WTC11 (cell line): ENCODE measurements at regions not wholly inside any gene's neighbourhood (a gene's known extent, or its start where the extent isn't known, plus 50 kb on each side); places are given as distances from the start of the nearest gene placed in this dataset.

Experiments used
- ATAC-seq: fragments of 200-7000 bp; cut with Tn5 transposase; 2 replicates; pipeline ENCODE4 v1.10.0; 2021; ENCODE audit warnings: mild to moderate bottlenecking, moderate library complexity
- CTCF ChIA-PET: fragments of 300-600 bp; sonication (Branson Sonifier 250); formaldehyde crosslinking; loops from one replicate; lab custom pipeline; 2021; ENCODE audit warnings: antibody characterized with exemption; lab: Charles Lee
- POLR2A ChIA-PET: fragments of 350-600 bp; sonication (Branson Sonifier 250); formaldehyde crosslinking; loops from one replicate; lab custom pipeline; 2021; ENCODE audit warnings: antibody characterized with exemption; lab: Charles Lee
- DNase-seq: peaks from one replicate; pipeline ENCODE4 v3.0.0; 2021; ENCODE audit warnings: low spot score
- H3K27ac Mint-ChIP-seq: 2 replicates; pipeline ENCODE4 v1.8.0; 2021; ENCODE audit warnings: mixed read lengths
- H3K27me3 Mint-ChIP-seq: 2 replicates; pipeline ENCODE4 v1.8.0; 2021; ENCODE audit warnings: low read depth, mild to moderate bottlenecking, moderate library complexity, mixed read lengths
- H3K36me3 Mint-ChIP-seq: 2 replicates; pipeline ENCODE4 v1.8.0; 2021; ENCODE audit warnings: mixed read lengths
- H3K4me1 Mint-ChIP-seq: 2 replicates; pipeline ENCODE4 v1.8.0; 2022; ENCODE audit warnings: mixed read lengths
- H3K4me3 Mint-ChIP-seq: 2 replicates; pipeline ENCODE4 v1.8.0; 2021; ENCODE audit warnings: mild to moderate bottlenecking, moderate library complexity, mixed read lengths
- H3K9me3 Mint-ChIP-seq: 2 replicates; pipeline ENCODE4 v1.8.0; 2021; ENCODE audit warnings: mixed read lengths
- ATF1 ChIP-seq: sonication (generic); formaldehyde crosslinking; IDR thresholded peaks from 2 replicates; pipeline ENCODE4 v1.8.1; 2023; ENCODE audit warnings: mild to moderate bottlenecking, moderate library complexity, missing genetic modification reagents
- E2F1 ChIP-seq: sonication (generic); formaldehyde crosslinking; IDR thresholded peaks from 2 replicates; pipeline ENCODE4 v1.8.0; 2022; ENCODE audit warnings: mild to moderate bottlenecking, missing genetic modification reagents
- GRHL2 ChIP-seq: fragments of 250-450 bp; sonication (Bioruptor Pico); IDR thresholded peaks from 2 replicates; pipeline ENCODE4 v1.8.0; 2022; ENCODE audit warnings: mild to moderate bottlenecking, moderate library complexity; ENCODE audit not compliant: insufficient replicate concordance, severe bottlenecking
- HMGXB4 ChIP-seq: sonication (generic); formaldehyde crosslinking; IDR thresholded peaks from 2 replicates; pipeline ENCODE4 v1.8.1; 2023; ENCODE audit warnings: mild to moderate bottlenecking, moderate library complexity, missing genetic modification reagents
- KAT7 ChIP-seq: sonication (generic); formaldehyde crosslinking; IDR thresholded peaks from 2 replicates; pipeline ENCODE4 v1.8.1; 2023; ENCODE audit warnings: missing genetic modification reagents, mild to moderate bottlenecking, borderline replicate concordance
- MAX ChIP-seq: sonication (generic); formaldehyde crosslinking; IDR thresholded peaks from 2 replicates; pipeline ENCODE4 v1.8.0; 2022; ENCODE audit warnings: mild to moderate bottlenecking, missing genetic modification reagents
- MYBL2 ChIP-seq: sonication (generic); formaldehyde crosslinking; IDR thresholded peaks from 2 replicates; pipeline ENCODE4 v1.8.1; 2023; ENCODE audit warnings: mild to moderate bottlenecking, moderate library complexity, missing genetic modification reagents
- NFYB ChIP-seq: sonication (generic); formaldehyde crosslinking; conservative IDR thresholded peaks from 2 replicates; pipeline ENCODE4 v1.8.0; 2022; ENCODE audit warnings: low read depth, missing genetic modification reagents
- NR2C2 ChIP-seq: sonication (generic); formaldehyde crosslinking; IDR thresholded peaks from 2 replicates; pipeline ENCODE4 v1.8.0; 2022; ENCODE audit warnings: mild to moderate bottlenecking, missing genetic modification reagents
- TP53 ChIP-seq: sonication (generic); formaldehyde crosslinking; IDR thresholded peaks from 2 replicates; pipeline ENCODE4 v1.8.1; 2023; ENCODE audit warnings: mild to moderate bottlenecking, missing genetic modification reagents
- ZNF219 ChIP-seq: sonication (generic); formaldehyde crosslinking; IDR thresholded peaks from 2 replicates; pipeline ENCODE4 v1.8.0; 2023; ENCODE audit warnings: missing genetic modification reagents, mild to moderate bottlenecking, borderline replicate concordance
- ZNF232 ChIP-seq: sonication (generic); formaldehyde crosslinking; IDR thresholded peaks from 2 replicates; pipeline ENCODE4 v1.8.0; 2022; ENCODE audit warnings: mild to moderate bottlenecking, missing genetic modification reagents
- ZNF416 ChIP-seq: fragments of 250-450 bp; sonication (Bioruptor Pico); IDR thresholded peaks from 2 replicates; pipeline ENCODE4 v1.9.0; 2021; ENCODE audit warnings: mild to moderate bottlenecking, inconsistent platforms
- ZNF423 ChIP-seq: fragments of 250-450 bp; sonication (Bioruptor Pico); IDR thresholded peaks from 2 replicates; pipeline ENCODE4 v2.1.2; 2022; ENCODE audit warnings: mild to moderate bottlenecking, moderate library complexity
- ZNF425 ChIP-seq: fragments of 250-450 bp; sonication (Bioruptor Pico); conservative IDR thresholded peaks from 2 replicates; pipeline ENCODE4 v1.9.0; 2021; ENCODE audit warnings: mild to moderate bottlenecking
- TF ChIP-seq, protein P1 (sequence below): sonication (generic); formaldehyde crosslinking; IDR thresholded peaks from 2 replicates; pipeline ENCODE4 v1.8.1; 2022; ENCODE audit warnings: mild to moderate bottlenecking, moderate library complexity, missing genetic modification reagents
- TF ChIP-seq, protein P2 (sequence below): sonication (generic); formaldehyde crosslinking; IDR thresholded peaks from 2 replicates; pipeline ENCODE4 v1.8.1; 2022; ENCODE audit warnings: low read depth, mild to moderate bottlenecking, moderate library complexity, missing genetic modification reagents, borderline replicate concordance

- TF ChIP-seq ZNF425: no peak
These were observed 579.4 kb downstream of the SI start (continued) for GRCh38 chr3:164498917-164499316.

- ChIA-PET CTCF (no interaction called here), POLR2A (no interaction called here)
- no peaks in the 10 kb centered on the region for H3K36me3 Mint-ChIP-seq
- no peak for TF ChIP-seq ZNF219 (CRISPR knock-in tag)
- TF ChIP-seq, protein P1, sequence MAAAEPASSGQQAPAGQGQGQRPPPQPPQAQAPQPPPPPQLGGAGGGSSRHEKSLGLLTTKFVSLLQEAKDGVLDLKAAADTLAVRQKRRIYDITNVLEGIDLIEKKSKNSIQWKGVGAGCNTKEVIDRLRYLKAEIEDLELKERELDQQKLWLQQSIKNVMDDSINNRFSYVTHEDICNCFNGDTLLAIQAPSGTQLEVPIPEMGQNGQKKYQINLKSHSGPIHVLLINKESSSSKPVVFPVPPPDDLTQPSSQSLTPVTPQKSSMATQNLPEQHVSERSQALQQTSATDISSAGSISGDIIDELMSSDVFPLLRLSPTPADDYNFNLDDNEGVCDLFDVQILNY: no peak
- no peak for TF ChIP-seq HMGXB4 (CRISPR knock-in tag)
- no peak for TF ChIP-seq MAX (CRISPR knock-in tag)
- no peak for TF ChIP-seq ZNF423 (CRISPR knock-in tag)
- TF ChIP-seq ZNF232 (CRISPR knock-in tag): no peak
- no peak for TF ChIP-seq MYBL2 (CRISPR knock-in tag)
- TF ChIP-seq KAT7 (CRISPR knock-in tag): no peak
- TF ChIP-seq, protein P2, sequence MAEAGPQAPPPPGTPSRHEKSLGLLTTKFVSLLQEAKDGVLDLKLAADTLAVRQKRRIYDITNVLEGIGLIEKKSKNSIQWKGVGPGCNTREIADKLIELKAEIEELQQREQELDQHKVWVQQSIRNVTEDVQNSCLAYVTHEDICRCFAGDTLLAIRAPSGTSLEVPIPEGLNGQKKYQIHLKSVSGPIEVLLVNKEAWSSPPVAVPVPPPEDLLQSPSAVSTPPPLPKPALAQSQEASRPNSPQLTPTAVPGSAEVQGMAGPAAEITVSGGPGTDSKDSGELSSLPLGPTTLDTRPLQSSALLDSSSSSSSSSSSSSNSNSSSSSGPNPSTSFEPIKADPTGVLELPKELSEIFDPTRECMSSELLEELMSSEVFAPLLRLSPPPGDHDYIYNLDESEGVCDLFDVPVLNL (CRISPR knock-in tag): no peak
- no peak for TF ChIP-seq ATF1 (CRISPR knock-in tag)
- no peak for DNase-seq
- H3K27ac Mint-ChIP-seq: no peak overlapping the region
- no peaks in the 10 kb centered on the region for H3K9me3 Mint-ChIP-seq
- no peak for ATAC-seq
- no peaks in the 10 kb centered on the region for H3K27me3 Mint-ChIP-seq
- H3K4me3 Mint-ChIP-seq: no peak overlapping the region
- H3K4me1 Mint-ChIP-seq: no peaks in the 10 kb centered on the region
These were observed 589.4 kb downstream of the SI start for GRCh38 chr3:164488893-164489292.

DNA sequence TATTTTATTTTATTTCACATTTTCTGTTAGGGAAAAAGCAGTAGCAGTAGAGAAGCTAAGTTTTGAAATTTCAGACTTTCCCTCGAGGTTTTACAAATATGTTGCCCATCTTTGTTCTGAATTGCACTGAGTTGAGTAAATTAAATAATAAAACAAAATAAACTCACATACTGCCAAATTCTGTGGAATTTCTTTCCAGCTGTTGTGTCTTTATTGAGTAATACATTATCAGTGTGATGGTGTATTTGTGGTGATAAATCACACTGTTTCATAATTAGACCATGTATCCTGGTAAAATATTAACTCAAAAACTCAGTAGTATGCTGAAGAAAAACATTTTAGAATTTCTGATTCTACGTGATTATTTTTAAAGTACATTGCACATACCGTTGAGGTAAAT lies 592.1 kb downstream of the SI start:
- Mint-ChIP-seq H3K27ac (no peak overlapping the region), H3K36me3 (no peaks in the 10 kb centered on the region), H3K9me3 (no peaks in the 10 kb centered on the region; the same call in 1 of the 2 replicates)
- ATAC-seq (no peak), DNase-seq (no peak)
- POLR2A ChIA-PET: no interaction called here
- TF ChIP-seq NFYB (CRISPR knock-in tag): no peak
- TF ChIP-seq, protein P1: no peak
- no peak for TF ChIP-seq E2F1
- no peak for TF ChIP-seq NR2C2 (CRISPR knock-in tag)
- no peak for TF ChIP-seq ZNF416 (CRISPR knock-in tag)
- no peak for TF ChIP-seq GRHL2 (CRISPR knock-in tag)
- no peak for TF ChIP-seq TP53
- TF ChIP-seq, all 79 proteins: peak for 0
- CTCF ChIA-PET: no interaction called here
- Mint-ChIP-seq H3K27me3 (no peaks in the 10 kb centered on the region), H3K4me1 (no peaks in the 10 kb centered on the region), H3K4me3 (no peak overlapping the region)
